ENCODE measurements at regions not wholly inside any gene's neighbourhood (a gene's known extent, or its start where the extent isn't known, plus 50 kb on each side); places are given as distances from the start of the nearest gene placed in this dataset.

DNA sequence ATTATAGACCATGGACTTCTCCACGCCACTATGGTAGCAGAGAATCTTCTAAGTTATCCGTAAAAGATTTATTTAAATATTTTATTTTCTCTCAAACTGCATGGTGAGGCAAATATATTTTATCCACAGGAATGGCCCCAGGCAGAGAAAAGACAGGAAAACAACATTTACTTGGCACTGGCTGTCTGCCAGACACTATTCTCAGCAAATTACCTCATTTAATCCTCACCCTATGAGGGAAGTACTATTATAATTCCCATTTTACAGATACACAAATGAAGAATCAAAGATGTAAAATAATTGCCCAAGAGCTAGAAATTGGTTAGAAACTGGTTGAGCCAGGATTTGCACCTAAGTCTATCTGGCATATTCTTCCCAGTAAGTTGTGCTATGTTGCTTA is 361.4 kb upstream of the IL12A start:
- ATAC-seq, result no peak
- Histone ChIP-seq H3K27ac (no peak overlapping the region), H3K4me1 (no peaks in the 10 kb centered on the region), H3K27me3 (no peaks in the 10 kb centered on the region), H3K36me3 (no peaks in the 10 kb centered on the region), H3K9me3 (no peaks in the 10 kb centered on the region), H3K4me3 (no peak overlapping the region)
- 91% methylated on average over 1 of the region's 2 CpGs; no CpG with 5 or more reads in 1 of the 2 donors for WGBS, 2 donors (ENCODE audit: low coverage in 1 of 2)
- TF ChIP-seq POLR2AphosphoS5 (IDR thresholded peaks at IDR 0.05) (no peak), POLR2A (IDR thresholded peaks at IDR 0.05) (no peak)

DNA sequence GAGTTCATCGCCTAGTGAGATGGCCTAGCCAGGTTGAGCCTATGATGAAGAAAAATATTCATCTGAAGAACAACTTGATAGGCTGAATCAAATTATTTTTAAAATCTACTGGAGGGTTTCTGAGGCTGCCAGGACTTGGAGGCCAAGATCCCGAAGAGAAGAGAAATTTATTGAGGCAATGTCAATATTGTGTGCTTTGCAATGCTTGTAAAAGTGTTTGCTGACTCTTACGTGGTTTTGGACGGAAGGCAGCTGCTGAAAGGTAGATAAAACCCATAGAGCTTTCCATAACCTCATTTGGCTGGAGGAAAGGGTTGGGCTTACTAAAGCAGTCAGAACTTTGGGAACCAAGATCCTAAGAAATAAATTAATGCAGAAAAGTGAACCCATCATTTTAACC is 361.0 kb upstream of the IL12A start:
- no peaks in the 10 kb centered on the region for H3K4me1 ChIP-seq
- H3K4me3 ChIP-seq, result no peak overlapping the region
- ATAC-seq, result no peak
- TF ChIP-seq EP300 (IDR thresholded peaks at IDR 0.05) (no peak), POLR2AphosphoS5 (IDR thresholded peaks at IDR 0.05) (no peak), POLR2A (IDR thresholded peaks at IDR 0.05) (no peak)
- TF ChIP-seq, protein P1, sequence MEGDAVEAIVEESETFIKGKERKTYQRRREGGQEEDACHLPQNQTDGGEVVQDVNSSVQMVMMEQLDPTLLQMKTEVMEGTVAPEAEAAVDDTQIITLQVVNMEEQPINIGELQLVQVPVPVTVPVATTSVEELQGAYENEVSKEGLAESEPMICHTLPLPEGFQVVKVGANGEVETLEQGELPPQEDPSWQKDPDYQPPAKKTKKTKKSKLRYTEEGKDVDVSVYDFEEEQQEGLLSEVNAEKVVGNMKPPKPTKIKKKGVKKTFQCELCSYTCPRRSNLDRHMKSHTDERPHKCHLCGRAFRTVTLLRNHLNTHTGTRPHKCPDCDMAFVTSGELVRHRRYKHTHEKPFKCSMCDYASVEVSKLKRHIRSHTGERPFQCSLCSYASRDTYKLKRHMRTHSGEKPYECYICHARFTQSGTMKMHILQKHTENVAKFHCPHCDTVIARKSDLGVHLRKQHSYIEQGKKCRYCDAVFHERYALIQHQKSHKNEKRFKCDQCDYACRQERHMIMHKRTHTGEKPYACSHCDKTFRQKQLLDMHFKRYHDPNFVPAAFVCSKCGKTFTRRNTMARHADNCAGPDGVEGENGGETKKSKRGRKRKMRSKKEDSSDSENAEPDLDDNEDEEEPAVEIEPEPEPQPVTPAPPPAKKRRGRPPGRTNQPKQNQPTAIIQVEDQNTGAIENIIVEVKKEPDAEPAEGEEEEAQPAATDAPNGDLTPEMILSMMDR (IDR thresholded peaks at IDR 0.05), result no peak
- no peaks in the 10 kb centered on the region for H3K27me3 ChIP-seq
- H3K9me3 ChIP-seq, result no peaks in the 10 kb centered on the region
- 86 to 100% methylated on average over 1 to 4 of the region's 4 CpGs for WGBS, 2 donors (ENCODE audit: low coverage in 1 of 2)
- no peak overlapping the region for H3K27ac ChIP-seq
- H3K36me3 ChIP-seq, result no peaks in the 10 kb centered on the region

DNA sequence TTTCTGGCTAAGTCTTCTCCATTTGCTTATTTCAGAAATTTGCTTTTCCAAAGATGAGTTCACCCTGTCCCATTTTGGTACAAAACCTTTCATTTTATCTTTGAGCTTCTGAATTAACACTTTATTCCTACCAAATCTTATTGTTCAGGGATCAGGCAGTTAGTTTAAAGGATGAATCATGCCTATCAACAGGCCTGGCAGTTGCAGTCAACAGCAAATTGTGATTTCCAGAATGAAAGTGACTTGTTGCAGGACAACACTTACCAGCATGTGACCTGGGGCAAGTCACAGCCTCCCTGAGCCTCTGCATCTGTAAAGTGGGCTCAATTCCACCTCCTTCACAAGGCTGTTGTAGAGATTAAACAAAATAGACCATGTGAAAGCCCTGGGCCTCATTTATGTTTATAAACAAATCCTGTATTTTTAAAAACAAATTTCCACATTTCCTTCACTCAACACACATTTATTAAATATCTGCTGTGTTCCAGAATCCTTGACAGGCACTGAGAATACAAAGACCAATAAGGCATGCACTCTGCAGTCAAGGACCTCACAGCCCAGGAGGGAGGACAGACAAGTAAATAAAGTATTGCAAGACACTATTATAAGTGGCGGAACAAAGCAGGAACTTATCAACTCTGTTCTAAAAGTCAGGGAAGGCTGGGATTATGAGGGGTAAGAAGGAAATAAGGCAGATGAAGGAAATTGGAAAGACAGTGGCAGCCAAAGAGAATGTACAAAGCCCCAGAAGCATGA is 359.1 kb upstream of the IL12A start:
- no peak for ATAC-seq
- H3K27me3 ChIP-seq, result no peaks in the 10 kb centered on the region
- no peaks in the 10 kb centered on the region for H3K36me3 ChIP-seq
- no peak overlapping the region for H3K4me3 ChIP-seq
- H3K4me1 ChIP-seq, result no peaks in the 10 kb centered on the region
- H3K27ac ChIP-seq, result no peak overlapping the region
- no peaks in the 10 kb centered on the region for H3K9me3 ChIP-seq
- WGBS, 2 donors (ENCODE audit: low coverage in 1 of 2), result 88% methylated on average over 1 of the region's 1 CpG; no CpG with 5 or more reads in 1 of the 2 donors
- TF ChIP-seq EP300 (IDR thresholded peaks at IDR 0.05) (no peak), POLR2A (IDR thresholded peaks at IDR 0.05) (no peak), POLR2AphosphoS5 (IDR thresholded peaks at IDR 0.05) (no peak)
- TF ChIP-seq, protein P1 (IDR thresholded peaks at IDR 0.05), result no peak

DNA sequence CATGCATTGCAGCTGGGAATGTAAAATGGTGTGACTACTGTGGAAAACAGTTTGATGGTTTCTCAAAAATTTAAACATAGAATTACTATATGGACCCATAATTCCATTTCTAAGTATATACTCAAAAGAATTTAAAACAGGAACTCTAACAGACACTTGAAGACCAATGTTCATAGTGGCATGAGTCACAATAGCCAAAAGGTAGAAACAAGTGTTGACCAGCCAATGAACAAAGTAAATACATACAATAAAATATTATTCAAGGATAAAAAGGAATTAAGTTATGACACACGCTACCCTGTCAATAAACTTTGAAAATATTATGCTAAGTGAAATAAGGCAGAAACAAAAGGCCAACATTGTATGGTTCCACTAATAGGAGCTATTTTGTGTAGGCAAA is 357.4 kb upstream of the IL12A start:
- TF ChIP-seq EP300 (IDR thresholded peaks at IDR 0.05) (no peak), POLR2AphosphoS5 (IDR thresholded peaks at IDR 0.05) (no peak), POLR2A (IDR thresholded peaks at IDR 0.05) (no peak)
- TF ChIP-seq, protein P1 (IDR thresholded peaks at IDR 0.05), result no peak
- H3K4me3 ChIP-seq, result no peak overlapping the region
- H3K27me3 ChIP-seq, result no peaks in the 10 kb centered on the region
- ATAC-seq, result no peak
- H3K36me3 ChIP-seq, result no peaks in the 10 kb centered on the region
- no peak overlapping the region for H3K27ac ChIP-seq
- H3K9me3 ChIP-seq, result no peaks in the 10 kb centered on the region
- no peaks in the 10 kb centered on the region for H3K4me1 ChIP-seq
- 94 to 100% methylated on average over 1 of the region's 1 CpG for WGBS, 2 donors (ENCODE audit: low coverage in 1 of 2)

DNA sequence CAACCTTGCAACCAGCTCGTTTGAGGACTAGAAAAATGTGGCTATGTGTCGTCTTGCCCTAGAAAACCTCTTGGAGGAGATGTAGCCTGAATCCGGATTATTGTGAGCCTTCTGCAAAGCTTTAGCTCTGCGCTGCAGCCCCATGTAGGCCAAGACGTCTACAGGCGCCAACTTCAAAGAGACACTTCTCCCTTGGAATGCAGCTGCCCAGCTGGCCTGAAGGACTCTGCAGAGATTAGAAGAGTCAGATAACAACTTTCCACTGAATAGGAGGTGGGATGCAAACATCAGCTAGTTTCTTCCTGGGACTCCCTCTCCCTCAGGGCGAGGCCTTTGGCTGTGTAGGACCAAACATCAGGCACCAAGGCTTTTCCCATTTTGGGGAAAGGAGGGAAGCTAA is 356.5 kb upstream of the IL12A start:
- Histone ChIP-seq H3K27ac (no peak overlapping the region), H3K36me3 (no peaks in the 10 kb centered on the region), H3K4me1 (no peaks in the 10 kb centered on the region), H3K9me3 (no peaks in the 10 kb centered on the region), H3K4me3 (no peak overlapping the region), H3K27me3 (no peaks in the 10 kb centered on the region)
- no peak for ATAC-seq
- TF ChIP-seq POLR2AphosphoS5 (IDR thresholded peaks at IDR 0.05), result no peak
- no peak for TF ChIP-seq EP300 (IDR thresholded peaks at IDR 0.05)
- TF ChIP-seq, protein P1 (IDR thresholded peaks at IDR 0.05), result no peak
- no peak for TF ChIP-seq POLR2A (IDR thresholded peaks at IDR 0.05)
- 85 to 100% methylated on average over 1 to 4 of the region's 7 CpGs for WGBS, 2 donors (ENCODE audit: low coverage in 1 of 2)

Measured in gastroesophageal sphincter (tissue), 4 donors.